HG02642 (cell line): ENCODE measurements at regions not wholly inside any gene's neighbourhood (a gene's known extent, or its start where the extent isn't known, plus 50 kb on each side); places are given as distances from the start of the nearest gene placed in this dataset.

Experiments
- ATAC-seq: cut with Tn5 transposase; IDR thresholded peaks from one replicate; pipeline ENCODE4 v1.9.1; 2021; ENCODE audit warnings: mild to moderate bottlenecking; ENCODE audit not compliant: unreplicated experiment, poor library complexity

DNA sequence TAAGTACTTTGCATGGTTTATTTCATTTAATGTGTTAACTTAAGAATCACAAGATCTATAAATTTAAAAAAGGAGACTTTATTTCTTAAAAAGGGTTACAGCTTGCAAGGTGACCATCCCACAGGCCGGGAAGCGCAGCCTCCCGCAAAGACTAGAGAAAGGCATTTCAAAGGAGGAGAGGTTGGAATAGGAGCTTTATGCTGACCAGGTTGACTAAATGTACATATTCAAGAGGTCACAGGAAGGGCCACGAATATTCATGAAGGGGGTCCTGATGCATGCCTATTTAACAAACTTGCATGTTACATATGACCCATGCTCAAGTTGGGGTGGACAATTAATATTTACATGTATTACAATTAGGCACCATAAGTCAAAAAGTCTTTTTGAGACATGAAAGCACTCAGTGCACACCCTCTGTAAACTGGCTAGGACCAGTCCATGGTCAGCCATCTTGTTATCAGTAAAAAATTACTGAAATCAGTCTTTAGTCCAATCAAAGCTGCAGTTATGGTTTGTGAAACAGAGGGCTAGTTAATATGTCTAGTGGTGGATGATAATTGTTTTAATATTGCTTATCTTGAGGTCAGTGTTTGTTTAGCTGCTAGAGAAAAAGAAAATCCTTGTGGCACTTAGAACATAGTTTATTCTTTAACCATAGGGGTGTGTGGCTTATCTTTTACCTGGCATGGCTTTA is 169.3 kb downstream of the KCNE4 start:
- ATAC-seq = no peak

DNA sequence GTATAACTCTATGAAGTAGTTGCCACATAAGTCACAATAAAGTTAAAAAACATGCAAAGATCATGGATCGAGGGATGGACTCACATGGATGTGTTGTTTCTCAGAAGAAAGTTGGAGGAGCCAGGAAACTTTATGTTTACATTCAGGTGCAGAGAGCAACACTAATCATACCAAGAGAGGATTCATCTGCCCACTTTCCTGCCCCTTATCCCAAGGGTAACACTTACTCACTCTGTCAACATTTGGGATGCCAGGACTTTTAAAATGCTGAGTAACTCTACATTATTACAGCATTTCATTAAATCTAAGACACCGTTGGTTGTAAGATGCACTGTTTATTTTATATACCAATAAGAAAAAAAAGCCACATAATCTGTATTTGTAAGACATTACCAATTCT is 170.4 kb downstream of the KCNE4 start:
- no peak for ATAC-seq

DNA sequence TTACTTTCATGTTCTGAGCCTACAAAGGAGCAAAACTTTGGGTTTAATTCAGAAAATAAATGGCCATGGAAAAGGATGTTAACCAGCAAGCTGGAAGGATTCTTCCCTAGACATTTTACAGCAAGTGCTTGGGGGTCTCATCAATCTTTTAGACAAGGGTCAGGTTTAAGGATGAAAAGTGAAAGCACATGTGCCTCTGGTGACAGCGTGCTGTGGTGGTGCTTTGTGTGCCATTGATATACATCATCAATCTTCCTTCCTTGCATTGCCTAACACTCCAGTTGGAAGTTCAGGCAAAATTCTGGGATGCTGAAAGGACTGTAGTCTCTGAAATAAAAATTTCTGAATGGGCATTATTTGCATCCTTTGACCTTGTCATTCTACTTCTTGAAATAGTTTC is 171.2 kb downstream of the KCNE4 start:
- no peak for ATAC-seq

DNA sequence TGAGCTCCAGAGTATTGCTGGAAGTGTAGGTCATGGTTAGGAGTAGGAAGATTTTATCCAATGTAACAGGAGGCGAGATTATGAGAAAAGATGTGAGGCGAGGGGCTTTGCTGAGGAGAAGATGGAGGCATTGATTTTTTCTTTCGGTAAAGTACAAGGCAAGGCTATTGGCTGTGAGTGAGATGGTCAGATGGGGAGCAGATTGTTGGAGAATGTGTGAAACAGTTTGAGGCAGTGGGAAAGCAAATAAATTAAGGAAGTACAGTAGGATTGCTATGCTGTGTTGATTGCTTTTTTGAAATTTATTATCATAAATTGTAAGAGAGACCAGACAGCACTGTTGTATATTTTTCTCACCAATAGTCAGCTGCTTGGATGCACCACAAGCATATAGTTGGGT is 173.3 kb downstream of the KCNE4 start:
- no peak for ATAC-seq

DNA sequence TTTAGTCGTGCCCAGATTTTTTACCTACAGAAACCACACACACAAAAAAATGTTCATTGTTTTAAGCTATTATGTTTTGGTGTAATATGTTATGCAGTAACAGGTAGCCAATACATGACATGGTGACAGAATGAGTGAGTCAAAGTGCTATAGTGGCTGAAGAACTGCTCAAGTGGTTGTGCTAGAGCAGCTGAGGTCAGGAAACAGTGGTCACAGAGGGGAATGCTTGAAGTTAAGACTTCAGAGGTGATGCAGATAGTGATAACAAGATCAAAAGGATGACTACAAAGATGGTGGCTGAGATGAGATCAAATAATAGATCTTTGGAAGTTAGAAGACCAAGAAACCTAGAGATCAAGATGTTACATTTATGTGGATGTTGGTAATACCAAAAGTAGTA is 174.3 kb downstream of the KCNE4 start:
- no peak for ATAC-seq

DNA sequence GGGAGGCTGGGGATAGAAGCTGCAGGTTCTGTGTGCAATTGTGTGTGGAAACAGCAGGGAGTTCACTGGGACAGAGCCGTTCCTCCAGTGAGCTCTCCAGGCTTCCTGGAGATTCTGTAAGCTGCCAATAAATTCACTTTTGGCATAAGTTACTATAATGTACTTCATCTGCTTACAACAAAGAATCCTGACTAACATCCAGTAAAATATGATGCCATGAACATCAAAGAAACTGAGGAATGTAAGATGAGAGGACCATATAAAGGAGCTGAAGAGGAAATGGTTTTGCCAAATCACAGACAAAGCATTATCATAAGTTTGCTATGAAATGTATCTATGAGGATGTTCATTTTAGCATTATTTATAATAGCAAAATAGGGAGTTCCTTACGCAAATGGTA is 175.3 kb downstream of the KCNE4 start:
- ATAC-seq = no peak

DNA sequence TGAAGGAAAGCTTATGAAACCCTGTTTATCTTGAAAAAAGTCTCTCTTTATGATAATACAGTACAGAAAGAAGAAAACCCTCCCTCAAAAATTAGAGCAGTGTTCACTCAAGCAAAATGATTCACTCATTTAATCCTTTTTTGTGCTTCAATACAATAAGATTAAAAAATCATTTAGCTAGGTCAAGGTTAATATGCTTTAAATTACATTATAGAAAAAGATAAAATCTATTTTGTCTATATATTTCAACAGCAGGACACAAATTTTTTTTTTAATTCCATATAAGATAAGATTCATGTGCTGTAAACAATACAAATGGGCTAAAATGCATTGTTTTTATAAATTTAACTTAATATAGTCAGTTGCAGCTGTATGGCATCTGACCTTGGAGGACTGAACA is 176.9 kb downstream of the KCNE4 start:
- ATAC-seq = no peak

DNA sequence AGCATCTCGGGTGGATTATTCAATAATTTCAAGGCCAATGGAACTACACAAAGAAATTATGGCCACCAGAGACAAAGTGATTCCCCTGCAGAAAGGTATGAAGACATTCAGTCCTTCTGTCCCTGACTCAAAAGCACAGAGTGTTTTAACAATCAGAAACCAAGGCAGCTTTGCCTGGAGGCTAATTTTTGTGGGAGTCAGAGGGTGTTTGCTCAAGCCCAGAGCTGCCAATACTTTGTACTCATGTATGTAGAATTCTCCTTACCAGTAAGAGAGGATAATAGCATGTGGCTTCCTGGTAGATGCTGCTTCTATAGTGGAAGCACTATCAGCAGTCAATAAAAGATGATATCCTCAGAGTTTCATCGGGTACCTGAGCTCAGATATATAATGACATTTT is 178.4 kb downstream of the KCNE4 start:
- no peak for ATAC-seq

DNA sequence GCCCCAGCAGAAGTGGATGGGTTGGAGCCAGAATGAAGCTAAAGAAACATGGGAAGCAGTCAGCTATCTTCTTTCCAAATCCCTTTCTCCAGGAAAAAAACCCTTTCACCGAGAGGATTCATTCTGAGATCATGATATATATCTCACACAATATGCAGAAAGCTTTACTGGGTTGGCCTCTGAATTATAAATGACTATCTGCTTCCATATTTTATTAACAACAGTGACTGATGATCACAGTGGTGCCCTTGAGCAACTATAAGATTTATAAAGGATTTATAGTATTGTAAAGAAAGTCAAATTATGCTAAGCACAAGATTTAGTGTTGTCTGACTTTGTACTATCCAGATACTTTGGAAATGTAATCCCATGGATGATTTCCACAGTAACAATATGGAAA is 180.3 kb downstream of the KCNE4 start:
- no peak for ATAC-seq

DNA sequence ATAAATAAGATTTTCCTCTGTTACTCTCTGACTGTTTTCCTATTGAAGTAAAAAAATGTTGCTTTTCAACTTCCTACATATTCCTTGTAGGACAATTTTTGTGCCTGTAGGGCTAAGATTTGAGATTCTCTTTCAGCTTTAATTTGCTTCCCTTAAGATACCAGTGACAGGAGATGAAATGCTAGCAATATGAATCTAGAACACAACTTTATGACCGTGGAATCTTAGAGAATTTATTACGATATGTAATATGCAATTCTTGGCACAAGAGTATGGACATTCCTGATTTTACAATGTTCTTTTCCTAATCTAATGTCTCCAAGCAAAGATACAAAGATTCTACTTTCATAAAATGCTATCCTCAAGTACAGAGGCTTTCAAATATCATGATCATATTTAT is 180.9 kb downstream of the KCNE4 start:
- ATAC-seq = no peak

DNA sequence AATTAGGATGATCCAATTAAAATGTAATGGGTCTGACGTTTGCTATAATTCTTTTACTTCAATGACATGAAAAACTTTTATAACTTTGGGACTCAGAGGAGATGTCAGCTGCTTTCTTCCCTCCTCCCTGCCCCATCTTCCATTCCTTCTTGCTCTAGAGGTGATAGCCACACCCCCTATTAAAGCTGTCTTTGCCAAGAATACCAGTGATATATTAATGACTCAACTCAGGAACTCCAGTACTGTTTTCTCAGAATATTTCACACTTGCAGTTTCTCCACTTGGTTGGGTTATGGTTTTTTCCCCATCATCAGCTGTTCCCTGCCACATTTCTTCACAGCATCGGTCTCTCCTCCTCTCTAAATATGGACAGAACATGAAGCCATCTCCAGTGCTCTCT is 184.0 kb downstream of the KCNE4 start:
- ATAC-seq = no peak

DNA sequence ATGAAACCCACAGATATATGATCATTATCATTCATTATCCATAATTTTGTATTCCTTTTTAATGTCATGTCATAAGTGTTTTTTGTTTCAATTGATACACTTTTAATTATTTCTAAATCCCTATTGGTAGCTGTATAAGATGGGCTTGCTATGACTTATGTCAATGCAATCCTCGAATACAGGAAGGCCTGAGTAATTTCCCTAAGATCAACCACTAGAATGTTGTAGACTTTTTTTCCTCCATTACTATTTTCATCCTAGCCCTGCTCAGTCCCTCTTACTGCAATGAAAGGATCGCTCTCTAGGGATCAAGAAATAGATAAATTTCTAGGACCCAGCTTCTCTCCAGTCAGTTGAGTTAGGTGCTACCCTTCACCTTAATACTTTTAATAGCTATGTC is 186.3 kb downstream of the KCNE4 start:
- no peak for ATAC-seq

DNA sequence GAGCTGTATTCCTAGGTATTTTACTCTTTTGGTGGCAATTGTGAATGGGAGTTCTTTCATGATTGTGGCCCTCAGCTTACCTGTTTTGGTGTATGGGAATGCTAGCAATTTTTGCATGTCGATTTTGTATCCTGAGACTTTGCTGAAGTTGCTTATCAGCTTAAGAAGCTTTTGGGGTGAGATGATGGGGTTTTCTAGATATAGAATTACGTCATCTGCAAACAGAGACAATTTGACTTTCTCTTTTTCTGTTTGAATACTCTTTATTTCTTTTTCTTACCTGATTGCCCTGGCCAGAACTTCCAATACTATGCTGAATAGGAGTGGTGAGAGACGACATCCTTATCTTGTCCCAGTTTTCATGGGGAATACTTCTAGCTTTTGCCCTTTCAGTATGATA is 191.2 kb downstream of the KCNE4 start:
- no peak for ATAC-seq

DNA sequence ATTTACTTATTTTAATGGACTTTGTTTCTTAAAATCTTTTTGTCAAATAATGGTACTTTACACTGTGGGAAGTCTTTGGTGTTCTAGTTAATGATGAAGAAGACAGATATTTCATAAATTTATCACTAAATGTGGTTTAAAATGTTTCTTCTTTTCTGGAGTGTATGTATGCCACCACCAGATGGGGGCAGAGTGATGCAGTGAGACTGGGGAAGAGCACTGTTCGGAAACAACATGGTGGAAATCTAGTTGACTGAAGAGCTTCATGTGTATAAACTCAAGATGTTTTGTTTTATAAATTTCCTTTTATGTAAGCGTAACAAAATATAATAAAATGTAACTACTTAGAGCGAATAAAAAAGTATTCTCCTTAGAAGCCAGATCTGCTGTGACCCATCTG is 195.1 kb downstream of the KCNE4 start:
- ATAC-seq = no peak

DNA sequence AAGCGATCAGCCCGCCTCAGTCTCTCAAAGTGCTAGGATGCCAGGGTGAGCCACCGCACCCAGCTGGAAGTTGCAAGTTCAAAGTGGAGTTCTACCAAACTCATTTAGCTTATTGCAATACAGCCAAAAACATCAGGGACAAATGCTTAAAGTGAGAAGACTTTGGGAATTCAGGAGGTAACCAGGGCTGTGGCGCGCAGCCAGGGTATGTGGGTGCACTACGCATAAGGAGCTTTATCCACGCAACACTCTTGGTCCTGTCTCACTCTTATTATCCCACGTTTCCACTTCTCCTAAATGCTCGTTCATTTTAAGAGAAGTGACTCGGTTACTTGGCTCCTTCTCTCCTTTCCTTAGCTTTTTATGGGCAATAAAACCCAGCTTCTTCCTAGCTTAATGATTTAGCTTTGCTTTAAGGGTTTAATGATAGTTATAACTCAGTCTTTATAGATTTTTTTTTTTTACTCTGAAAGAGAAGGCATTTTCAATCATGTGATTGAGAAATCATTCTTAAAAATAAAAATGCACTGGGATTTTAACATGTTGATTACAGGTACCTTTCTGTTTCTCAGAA is 199.8 kb downstream of the KCNE4 start:
- no peak for ATAC-seq

DNA sequence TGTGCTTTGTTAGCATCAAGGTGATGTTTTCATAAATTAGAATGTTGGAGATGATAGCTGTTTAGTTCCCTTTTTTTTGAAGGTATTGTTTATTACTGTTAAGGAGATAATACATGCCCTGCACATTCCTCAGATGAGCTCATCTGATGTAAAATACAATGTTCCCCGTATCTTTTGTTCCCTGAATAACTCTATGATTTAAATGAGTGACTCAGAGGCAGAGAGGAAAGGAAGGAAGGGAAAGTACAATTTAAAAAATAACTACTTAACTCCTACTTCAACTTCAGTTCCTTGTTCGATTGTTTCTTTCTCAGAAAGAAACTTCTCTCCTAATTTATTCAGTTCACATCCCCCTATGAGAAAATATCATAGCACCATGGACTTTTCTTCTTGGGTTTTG is 208.7 kb downstream of the KCNE4 start:
- no peak for ATAC-seq

DNA sequence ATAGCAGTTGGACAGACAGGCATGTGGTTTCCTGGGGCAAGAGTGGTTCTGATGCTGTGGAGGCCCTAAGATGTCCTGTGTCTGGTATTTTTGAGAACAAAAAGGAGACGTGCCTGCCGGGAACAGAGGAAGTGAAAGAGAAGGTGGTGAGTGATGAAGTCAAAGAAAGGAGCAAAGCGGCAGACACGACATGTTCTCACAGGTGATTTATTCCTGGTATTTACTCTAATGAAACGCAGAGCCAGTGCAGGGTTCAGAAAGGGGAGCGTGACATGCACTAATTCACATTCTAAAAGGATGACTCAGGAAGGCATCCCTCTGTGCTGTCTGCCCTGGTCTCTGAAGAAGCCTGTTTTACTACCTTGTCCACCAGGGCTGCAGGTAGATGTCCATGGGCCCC is 211.0 kb downstream of the KCNE4 start:
- no peak for ATAC-seq

DNA sequence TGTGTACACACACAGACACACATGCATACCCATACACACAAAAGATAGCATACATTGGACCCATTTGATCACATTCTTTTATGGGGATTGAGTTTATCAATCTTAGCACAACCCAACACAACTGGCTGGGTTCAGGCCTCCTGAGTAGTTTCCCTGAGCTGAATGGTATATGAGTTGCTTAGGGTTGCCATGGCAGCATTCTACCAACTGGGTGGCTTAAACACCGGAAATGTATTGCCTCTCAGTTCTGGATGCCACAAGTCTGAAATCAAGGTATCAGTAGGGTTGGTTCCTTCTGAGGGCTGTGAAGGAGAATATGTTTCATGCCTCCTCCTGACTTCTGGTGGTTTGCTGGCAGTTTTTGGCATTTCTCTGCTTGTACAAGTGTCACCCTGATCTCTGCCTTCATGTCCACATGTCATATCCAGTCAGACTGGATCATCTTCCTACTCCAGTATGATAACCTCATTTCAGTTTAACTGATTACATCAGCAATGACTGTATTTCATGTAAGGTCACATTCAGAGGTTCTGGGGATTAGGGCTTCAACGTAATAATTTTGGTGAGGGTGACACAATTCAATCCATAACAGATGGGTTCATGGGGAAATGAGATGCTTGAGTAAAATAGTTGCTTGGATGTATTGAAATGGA is 212.7 kb downstream of the KCNE4 start:
- ATAC-seq = no peak

DNA sequence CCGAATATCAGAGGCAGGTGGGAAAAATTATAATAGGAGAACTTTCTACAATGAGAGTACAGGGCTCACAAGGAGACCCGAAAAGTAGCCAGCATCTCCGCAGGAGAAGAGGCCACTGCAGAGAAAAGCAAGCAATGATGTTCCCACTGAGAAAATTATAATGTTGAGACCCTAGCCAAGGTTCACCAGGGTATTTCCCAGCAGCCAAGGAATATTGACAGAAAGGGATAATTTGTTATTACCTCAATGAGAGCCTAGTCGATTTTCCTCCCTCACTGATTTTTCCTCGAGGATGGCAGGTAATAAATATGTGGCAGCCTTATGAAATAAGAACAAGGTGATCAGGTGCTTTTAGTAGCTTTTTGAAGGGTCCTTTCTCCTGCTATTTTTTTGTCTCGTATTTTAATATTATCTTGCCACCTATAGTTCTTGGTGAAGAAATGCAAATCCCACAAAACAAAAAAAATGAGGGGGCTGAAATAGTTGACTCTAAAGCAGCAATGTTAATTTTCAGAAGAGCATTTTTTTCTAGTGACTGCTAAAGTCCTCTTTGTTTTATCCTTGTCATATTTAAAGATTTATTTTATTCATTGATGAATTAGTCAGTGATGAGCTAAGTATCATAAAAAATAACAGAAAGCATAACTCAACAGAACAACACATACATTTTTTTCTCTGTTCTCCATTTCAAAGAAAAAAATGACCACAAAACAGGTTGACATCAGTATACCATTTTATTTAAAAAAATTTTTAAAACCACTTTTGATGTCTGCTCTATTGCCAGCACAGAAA is 215.4 kb downstream of the KCNE4 start:
- no peak for ATAC-seq

DNA sequence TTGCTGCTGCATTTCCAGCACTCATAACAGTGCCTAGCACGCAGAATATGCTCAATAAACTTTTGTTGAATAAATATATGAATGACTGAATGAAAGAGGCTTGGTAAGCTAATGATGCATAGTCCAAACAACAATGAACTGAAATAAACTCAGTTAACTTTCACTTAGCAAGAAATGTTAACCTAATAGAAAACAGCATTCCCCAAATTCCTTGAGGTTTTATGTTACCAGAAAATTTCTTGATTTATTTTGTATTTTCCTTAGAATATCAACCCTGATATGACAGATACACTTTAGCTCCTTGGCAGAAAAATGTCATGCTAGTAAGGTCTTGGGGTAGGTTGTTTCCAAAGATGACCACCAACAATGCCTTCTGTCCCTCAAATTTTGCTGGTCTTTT is 217.4 kb downstream of the KCNE4 start:
- no peak for ATAC-seq

DNA sequence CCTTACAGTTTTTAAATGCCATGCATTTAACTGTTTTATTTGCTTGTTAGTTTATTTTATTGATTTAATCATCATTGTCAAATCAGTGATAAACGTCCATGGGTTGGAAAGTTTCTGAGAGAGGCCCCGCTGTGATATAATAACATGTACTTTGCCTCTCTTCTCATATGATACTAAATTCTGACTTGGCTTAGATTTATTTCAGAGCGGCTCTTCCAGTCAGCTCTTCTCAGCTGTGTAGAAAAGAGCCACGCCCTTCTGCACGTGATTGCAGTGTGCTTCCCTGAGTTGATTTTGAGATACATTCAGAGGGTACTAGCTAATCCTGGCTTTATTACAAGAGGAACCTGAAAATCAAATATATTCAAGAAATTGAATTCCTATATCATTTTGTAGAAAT is 218.6 kb downstream of the KCNE4 start:
- no peak for ATAC-seq
